Activated naive CD8-positive, alpha-beta T cell (primary cell): ENCODE measurements at regions not wholly inside any gene's neighbourhood (a gene's known extent, or its start where the extent isn't known, plus 50 kb on each side); places are given as distances from the start of the nearest gene placed in this dataset.

Source experiments
- H3K27ac Mint-ChIP-seq: one replicate; pipeline ENCODE4 v1.8.0; 2021; ENCODE audit warnings: mixed read lengths
- H3K27me3 Mint-ChIP-seq: one replicate; pipeline ENCODE4 v1.8.0; 2021; ENCODE audit warnings: mixed read lengths
- H3K36me3 Mint-ChIP-seq: one replicate; pipeline ENCODE4 v1.8.0; 2021; ENCODE audit warnings: mixed read lengths
- H3K4me1 Mint-ChIP-seq: one replicate; pipeline ENCODE4 v1.8.0; 2021; ENCODE audit warnings: low read depth, mixed read lengths
- H3K4me3 Mint-ChIP-seq: one replicate; pipeline ENCODE4 v1.8.0; 2021; ENCODE audit warnings: mild to moderate bottlenecking, mixed read lengths
- H3K9me3 Mint-ChIP-seq: one replicate; pipeline ENCODE4 v1.8.0; 2021; ENCODE audit warnings: low read depth, mixed read lengths

GRCh38 chr1:229945795-229946194 lies 121.2 kb upstream of the GALNT2 start:
- Mint-ChIP-seq H3K9me3 (no peaks in the 10 kb centered on the region), H3K4me1 (no peaks in the 10 kb centered on the region), H3K36me3 (no peaks in the 10 kb centered on the region), H3K4me3 (no peak overlapping the region), H3K27ac (no peak overlapping the region), H3K27me3 (peaks cover 2% of the 10 kb centered on the region)

GRCh38 chr1:229947968-229948367 lies 119.1 kb upstream of the GALNT2 start:
- Mint-ChIP-seq H3K36me3 (no peaks in the 10 kb centered on the region), H3K27me3 (peaks cover 2% of the 10 kb centered on the region), H3K27ac (no peak overlapping the region), H3K9me3 (no peaks in the 10 kb centered on the region), H3K4me1 (no peaks in the 10 kb centered on the region), H3K4me3 (no peak overlapping the region)

- Mint-ChIP-seq H3K27ac (no peak overlapping the region), H3K36me3 (no peaks in the 10 kb centered on the region), H3K4me3 (no peak overlapping the region), H3K27me3 (peaks cover 2% of the 10 kb centered on the region), H3K4me1 (peaks cover 3% of the 10 kb centered on the region), H3K9me3 (no peaks in the 10 kb centered on the region)
Observed at GRCh38 chr1:229948438-229948837, 118.6 kb upstream of the GALNT2 start.

GRCh38 chr1:229949500-229949899 lies 117.5 kb upstream of the GALNT2 start:
- no peak overlapping the region for H3K4me3 Mint-ChIP-seq
- no peak overlapping the region for H3K27ac Mint-ChIP-seq
- H3K4me1 Mint-ChIP-seq: peaks cover 10% of the 10 kb centered on the region
- H3K27me3 Mint-ChIP-seq: peaks cover 2% of the 10 kb centered on the region
- H3K36me3 Mint-ChIP-seq: no peaks in the 10 kb centered on the region
- no peaks in the 10 kb centered on the region for H3K9me3 Mint-ChIP-seq

- H3K27me3 Mint-ChIP-seq: peaks cover 2% of the 10 kb centered on the region
- no peak overlapping the region for H3K4me3 Mint-ChIP-seq
- no peaks in the 10 kb centered on the region for H3K9me3 Mint-ChIP-seq
- H3K27ac Mint-ChIP-seq: no peak overlapping the region
- H3K4me1 Mint-ChIP-seq: peaks cover 10% of the 10 kb centered on the region
- no peaks in the 10 kb centered on the region for H3K36me3 Mint-ChIP-seq
Observed at GRCh38 chr1:229950020-229950419, 117.0 kb upstream of the GALNT2 start.

GRCh38 chr1:229950908-229951307 lies 116.1 kb upstream of the GALNT2 start:
- Mint-ChIP-seq H3K27me3 (peaks cover 2% of the 10 kb centered on the region), H3K4me3 (no peak overlapping the region), H3K36me3 (no peaks in the 10 kb centered on the region), H3K27ac (no peak overlapping the region), H3K4me1 (peaks cover 10% of the 10 kb centered on the region), H3K9me3 (no peaks in the 10 kb centered on the region)

GRCh38 chr1:229951856-229952534 lies 115.0 kb upstream of the GALNT2 start:
- Mint-ChIP-seq H3K4me3 (no peak overlapping the region), H3K36me3 (no peaks in the 10 kb centered on the region), H3K27ac (no peak overlapping the region), H3K9me3 (no peaks in the 10 kb centered on the region), H3K27me3 (no peaks in the 10 kb centered on the region), H3K4me1 (peaks cover 10% of the 10 kb centered on the region)

- Mint-ChIP-seq H3K27me3 (peaks cover 3% of the 10 kb centered on the region), H3K36me3 (peaks cover 4% of the 10 kb centered on the region), H3K9me3 (peaks cover 6% of the 10 kb centered on the region), H3K27ac (no peak overlapping the region), H3K4me3 (no peak overlapping the region), H3K4me1 (peaks cover 10% of the 10 kb centered on the region)
Observed at GRCh38 chr1:229952670-229953520, 114.1 kb upstream of the GALNT2 start.

GRCh38 chr1:229953736-229954326 lies 113.2 kb upstream of the GALNT2 start:
- Mint-ChIP-seq H3K9me3 (peaks cover 6% of the 10 kb centered on the region), H3K36me3 (peaks cover 4% of the 10 kb centered on the region), H3K4me1 (peaks cover 10% of the 10 kb centered on the region), H3K4me3 (no peak overlapping the region), H3K27me3 (peaks cover 3% of the 10 kb centered on the region), H3K27ac (no peak overlapping the region)

- Mint-ChIP-seq H3K27me3 (peaks cover 13% of the 10 kb centered on the region), H3K36me3 (no peaks in the 10 kb centered on the region), H3K9me3 (no peaks in the 10 kb centered on the region), H3K27ac (no peak overlapping the region), H3K4me1 (no peaks in the 10 kb centered on the region), H3K4me3 (no peak overlapping the region)
Observed at GRCh38 chr1:229964281-229964680, 102.8 kb upstream of the GALNT2 start.

GRCh38 chr1:229970714-229971113 lies 96.3 kb upstream of the GALNT2 start:
- Mint-ChIP-seq H3K27me3 (peaks cover 8% of the 10 kb centered on the region), H3K36me3 (no peaks in the 10 kb centered on the region), H3K27ac (no peak overlapping the region)

GRCh38 chr1:229971141-229971540 lies 95.9 kb upstream of the GALNT2 start:
- no peak overlapping the region for H3K27ac Mint-ChIP-seq
- no peaks in the 10 kb centered on the region for H3K36me3 Mint-ChIP-seq
- H3K27me3 Mint-ChIP-seq: peaks cover 6% of the 10 kb centered on the region
- peaks cover 8% of the 10 kb centered on the region for H3K9me3 Mint-ChIP-seq
- no peak overlapping the region for H3K4me3 Mint-ChIP-seq
- H3K4me1 Mint-ChIP-seq: no peaks in the 10 kb centered on the region

More at GRCh38 chr1:229970714-229971113, 96.3 kb upstream of the GALNT2 start:
- peaks cover 6% of the 10 kb centered on the region for H3K9me3 Mint-ChIP-seq
- H3K4me3 Mint-ChIP-seq: no peak overlapping the region
- no peaks in the 10 kb centered on the region for H3K4me1 Mint-ChIP-seq

GRCh38 chr1:229972600-229973296 lies 94.3 kb upstream of the GALNT2 start:
- H3K4me3 Mint-ChIP-seq: no peak overlapping the region
- peaks cover 5% of the 10 kb centered on the region for H3K36me3 Mint-ChIP-seq

GRCh38 chr1:229973297-229973612 lies 93.8 kb upstream of the GALNT2 start:
- Mint-ChIP-seq H3K36me3 (peaks cover 5% of the 10 kb centered on the region), H3K4me1 (no peaks in the 10 kb centered on the region), H3K27ac (no peak overlapping the region), H3K9me3 (peaks cover 10% of the 10 kb centered on the region), H3K4me3 (no peak overlapping the region), H3K27me3 (peaks cover 2% of the 10 kb centered on the region)

More at GRCh38 chr1:229972600-229973296, 94.3 kb upstream of the GALNT2 start:
- Mint-ChIP-seq H3K4me1 (no peaks in the 10 kb centered on the region), H3K27ac (no peak overlapping the region), H3K9me3 (peaks cover 10% of the 10 kb centered on the region), H3K27me3 (peaks cover 2% of the 10 kb centered on the region)

- Mint-ChIP-seq H3K4me1 (no peaks in the 10 kb centered on the region), H3K36me3 (peaks cover 5% of the 10 kb centered on the region), H3K9me3 (peaks cover 10% of the 10 kb centered on the region), H3K27me3 (peaks cover 3% of the 10 kb centered on the region), H3K4me3 (no peak overlapping the region), H3K27ac (no peak overlapping the region)
Observed at GRCh38 chr1:229975047-229975446, 92.0 kb upstream of the GALNT2 start.
